H1 (cell line): ENCODE measurements at regions not wholly inside any gene's neighbourhood (a gene's known extent, or its start where the extent isn't known, plus 50 kb on each side); places are given as distances from the start of the nearest gene placed in this dataset.

Source experiments
- GABPA ChIP-seq: IDR thresholded peaks from 2 replicates; pipeline ENCODE4 v1.6.1; 2011; ENCODE audit warnings: mild to moderate bottlenecking, low read length, moderate library complexity, borderline replicate concordance; ENCODE audit not compliant: insufficient read depth
- GTF2F1 ChIP-seq: IDR thresholded peaks from 2 replicates; pipeline ENCODE4 v1.6.1; 2012; ENCODE audit warnings: low read depth, low read length, improper control_type of control experiment, borderline replicate concordance
- KDM4A ChIP-seq: IDR thresholded peaks from one replicate; pipeline ENCODE4 v1.7.1; 2012; ENCODE audit warnings: low read depth, mild to moderate bottlenecking, moderate library complexity, low read length, inconsistent platforms; ENCODE audit not compliant: severe bottlenecking
- MAFK ChIP-seq: IDR thresholded peaks from 2 replicates; pipeline ENCODE4 v1.6.1; 2012; ENCODE audit warnings: low read depth, mild to moderate bottlenecking, improper control_type of control experiment, low read length
- POLR2A ChIP-seq, 2 experiments: IDR thresholded peaks; 1 replicate in 1 of 2; 2 replicates in 1 of 2; pipeline ENCODE4 v1.6.1; 2011; ENCODE audit warnings: low read depth in 2 of 2, low read length in 2 of 2, mild to moderate bottlenecking in 2 of 2; ENCODE audit errors: control extremely low read depth in 1 of 2
- RBBP5 ChIP-seq: IDR thresholded peaks from 2 replicates; pipeline ENCODE4 v1.7.1; 2012; ENCODE audit warnings: low read depth, mild to moderate bottlenecking, inconsistent platforms, low read length, moderate library complexity, borderline replicate concordance
- TF ChIP-seq, protein P1 (sequence below): fragments of 300-600 bp; sonication (generic); IDR thresholded peaks from 2 replicates; pipeline ENCODE4 v1.7.1; 2012; ENCODE audit warnings: low read length, moderate library complexity, mild to moderate bottlenecking, inconsistent platforms; ENCODE audit not compliant: insufficient replicate concordance

DNA sequence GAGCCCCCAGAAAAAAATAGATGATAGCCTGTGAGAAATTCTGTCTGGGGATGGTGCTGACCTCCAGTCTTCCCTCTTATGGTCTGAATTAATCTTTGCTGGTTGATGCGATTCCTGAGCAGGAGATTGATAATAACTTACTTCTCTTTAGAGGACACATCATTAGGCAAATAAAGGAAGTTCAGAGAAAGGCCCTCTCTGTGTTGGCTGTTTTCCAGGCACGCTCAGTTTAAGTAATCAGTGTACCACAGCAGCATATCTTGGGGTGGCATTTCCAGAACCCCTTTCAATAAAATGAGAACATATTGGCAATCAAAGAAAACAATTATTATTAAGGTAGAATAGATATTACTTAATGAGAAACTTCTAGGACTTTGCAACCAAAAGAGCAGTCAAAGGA lies 1129.3 kb upstream of the RAG2 start (continued):
- TF ChIP-seq, protein P1, sequence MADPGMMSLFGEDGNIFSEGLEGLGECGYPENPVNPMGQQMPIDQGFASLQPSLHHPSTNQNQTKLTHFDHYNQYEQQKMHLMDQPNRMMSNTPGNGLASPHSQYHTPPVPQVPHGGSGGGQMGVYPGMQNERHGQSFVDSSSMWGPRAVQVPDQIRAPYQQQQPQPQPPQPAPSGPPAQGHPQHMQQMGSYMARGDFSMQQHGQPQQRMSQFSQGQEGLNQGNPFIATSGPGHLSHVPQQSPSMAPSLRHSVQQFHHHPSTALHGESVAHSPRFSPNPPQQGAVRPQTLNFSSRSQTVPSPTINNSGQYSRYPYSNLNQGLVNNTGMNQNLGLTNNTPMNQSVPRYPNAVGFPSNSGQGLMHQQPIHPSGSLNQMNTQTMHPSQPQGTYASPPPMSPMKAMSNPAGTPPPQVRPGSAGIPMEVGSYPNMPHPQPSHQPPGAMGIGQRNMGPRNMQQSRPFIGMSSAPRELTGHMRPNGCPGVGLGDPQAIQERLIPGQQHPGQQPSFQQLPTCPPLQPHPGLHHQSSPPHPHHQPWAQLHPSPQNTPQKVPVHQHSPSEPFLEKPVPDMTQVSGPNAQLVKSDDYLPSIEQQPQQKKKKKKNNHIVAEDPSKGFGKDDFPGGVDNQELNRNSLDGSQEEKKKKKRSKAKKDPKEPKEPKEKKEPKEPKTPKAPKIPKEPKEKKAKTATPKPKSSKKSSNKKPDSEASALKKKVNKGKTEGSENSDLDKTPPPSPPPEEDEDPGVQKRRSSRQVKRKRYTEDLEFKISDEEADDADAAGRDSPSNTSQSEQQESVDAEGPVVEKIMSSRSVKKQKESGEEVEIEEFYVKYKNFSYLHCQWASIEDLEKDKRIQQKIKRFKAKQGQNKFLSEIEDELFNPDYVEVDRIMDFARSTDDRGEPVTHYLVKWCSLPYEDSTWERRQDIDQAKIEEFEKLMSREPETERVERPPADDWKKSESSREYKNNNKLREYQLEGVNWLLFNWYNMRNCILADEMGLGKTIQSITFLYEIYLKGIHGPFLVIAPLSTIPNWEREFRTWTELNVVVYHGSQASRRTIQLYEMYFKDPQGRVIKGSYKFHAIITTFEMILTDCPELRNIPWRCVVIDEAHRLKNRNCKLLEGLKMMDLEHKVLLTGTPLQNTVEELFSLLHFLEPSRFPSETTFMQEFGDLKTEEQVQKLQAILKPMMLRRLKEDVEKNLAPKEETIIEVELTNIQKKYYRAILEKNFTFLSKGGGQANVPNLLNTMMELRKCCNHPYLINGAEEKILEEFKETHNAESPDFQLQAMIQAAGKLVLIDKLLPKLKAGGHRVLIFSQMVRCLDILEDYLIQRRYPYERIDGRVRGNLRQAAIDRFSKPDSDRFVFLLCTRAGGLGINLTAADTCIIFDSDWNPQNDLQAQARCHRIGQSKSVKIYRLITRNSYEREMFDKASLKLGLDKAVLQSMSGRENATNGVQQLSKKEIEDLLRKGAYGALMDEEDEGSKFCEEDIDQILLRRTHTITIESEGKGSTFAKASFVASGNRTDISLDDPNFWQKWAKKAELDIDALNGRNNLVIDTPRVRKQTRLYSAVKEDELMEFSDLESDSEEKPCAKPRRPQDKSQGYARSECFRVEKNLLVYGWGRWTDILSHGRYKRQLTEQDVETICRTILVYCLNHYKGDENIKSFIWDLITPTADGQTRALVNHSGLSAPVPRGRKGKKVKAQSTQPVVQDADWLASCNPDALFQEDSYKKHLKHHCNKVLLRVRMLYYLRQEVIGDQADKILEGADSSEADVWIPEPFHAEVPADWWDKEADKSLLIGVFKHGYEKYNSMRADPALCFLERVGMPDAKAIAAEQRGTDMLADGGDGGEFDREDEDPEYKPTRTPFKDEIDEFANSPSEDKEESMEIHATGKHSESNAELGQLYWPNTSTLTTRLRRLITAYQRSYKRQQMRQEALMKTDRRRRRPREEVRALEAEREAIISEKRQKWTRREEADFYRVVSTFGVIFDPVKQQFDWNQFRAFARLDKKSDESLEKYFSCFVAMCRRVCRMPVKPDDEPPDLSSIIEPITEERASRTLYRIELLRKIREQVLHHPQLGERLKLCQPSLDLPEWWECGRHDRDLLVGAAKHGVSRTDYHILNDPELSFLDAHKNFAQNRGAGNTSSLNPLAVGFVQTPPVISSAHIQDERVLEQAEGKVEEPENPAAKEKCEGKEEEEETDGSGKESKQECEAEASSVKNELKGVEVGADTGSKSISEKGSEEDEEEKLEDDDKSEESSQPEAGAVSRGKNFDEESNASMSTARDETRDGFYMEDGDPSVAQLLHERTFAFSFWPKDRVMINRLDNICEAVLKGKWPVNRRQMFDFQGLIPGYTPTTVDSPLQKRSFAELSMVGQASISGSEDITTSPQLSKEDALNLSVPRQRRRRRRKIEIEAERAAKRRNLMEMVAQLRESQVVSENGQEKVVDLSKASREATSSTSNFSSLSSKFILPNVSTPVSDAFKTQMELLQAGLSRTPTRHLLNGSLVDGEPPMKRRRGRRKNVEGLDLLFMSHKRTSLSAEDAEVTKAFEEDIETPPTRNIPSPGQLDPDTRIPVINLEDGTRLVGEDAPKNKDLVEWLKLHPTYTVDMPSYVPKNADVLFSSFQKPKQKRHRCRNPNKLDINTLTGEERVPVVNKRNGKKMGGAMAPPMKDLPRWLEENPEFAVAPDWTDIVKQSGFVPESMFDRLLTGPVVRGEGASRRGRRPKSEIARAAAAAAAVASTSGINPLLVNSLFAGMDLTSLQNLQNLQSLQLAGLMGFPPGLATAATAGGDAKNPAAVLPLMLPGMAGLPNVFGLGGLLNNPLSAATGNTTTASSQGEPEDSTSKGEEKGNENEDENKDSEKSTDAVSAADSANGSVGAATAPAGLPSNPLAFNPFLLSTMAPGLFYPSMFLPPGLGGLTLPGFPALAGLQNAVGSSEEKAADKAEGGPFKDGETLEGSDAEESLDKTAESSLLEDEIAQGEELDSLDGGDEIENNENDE: no peak
- TF ChIP-seq MAFK (no peak), KDM4A (no peak), POLR2A (IDR thresholded peaks at IDR 0.05; ENCODE audit: control extremely low read depth in 1 of 2, low read depth in 2 of 2, low read length in 2 of 2) (no peak), GABPA (no peak), GTF2F1 (no peak), RBBP5 (no peak)
